ENCODE measurements at regions not wholly inside any gene's neighbourhood (a gene's known extent, or its start where the extent isn't known, plus 50 kb on each side); places are given as distances from the start of the nearest gene placed in this dataset.

DNA sequence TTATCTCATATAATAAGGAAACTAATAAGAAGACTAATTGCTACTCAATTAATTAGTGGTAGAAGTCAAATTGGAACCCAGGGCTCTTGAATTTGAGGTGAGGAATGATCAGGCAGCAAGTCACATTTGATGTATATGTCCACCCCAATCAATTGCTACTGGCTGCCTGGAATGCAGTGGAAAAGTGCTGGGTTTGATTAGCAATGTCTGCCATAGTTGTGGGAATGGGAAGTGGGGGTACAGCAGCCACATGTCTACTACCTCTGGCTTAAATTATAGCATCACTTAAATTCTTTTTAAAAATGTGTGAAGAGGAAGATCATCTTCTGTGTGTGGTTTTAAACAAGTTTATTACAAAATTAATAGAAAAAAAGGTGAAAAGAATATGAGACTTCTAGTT lies 50.8 kb upstream of the NAV2 start:
- Histone ChIP-seq H3K27me3 (ENCODE audit: control insufficient read depth in 3 of 3, insufficient read depth in 3 of 3, low read length in 3 of 3) (no peaks in the 10 kb centered on the region), H3K36me3 (ENCODE audit: control insufficient read depth in 3 of 3, insufficient read depth in 2 of 3, low read depth in 1 of 3, low read length in 3 of 3) (no peaks in the 10 kb centered on the region), H3K9me3 (ENCODE audit: control insufficient read depth in 2 of 2, insufficient read depth in 1 of 2, low read depth in 1 of 2, low read length in 1 of 2) (no peaks in the 10 kb centered on the region), H3K27ac (ENCODE audit: low read depth in 1 of 3, low read length in 2 of 3) (no peak overlapping the region), H3K4me1 (ENCODE audit: control insufficient read depth in 3 of 3, insufficient read depth in 2 of 3, low read depth in 1 of 3, low read length in 2 of 3) (no peaks in the 10 kb centered on the region), H3K4me3 (ENCODE audit: low read depth in 1 of 3, low read length in 3 of 3) (no peak overlapping the region)
- DNase-seq: no peak
- no peak for FAIRE-seq

DNA sequence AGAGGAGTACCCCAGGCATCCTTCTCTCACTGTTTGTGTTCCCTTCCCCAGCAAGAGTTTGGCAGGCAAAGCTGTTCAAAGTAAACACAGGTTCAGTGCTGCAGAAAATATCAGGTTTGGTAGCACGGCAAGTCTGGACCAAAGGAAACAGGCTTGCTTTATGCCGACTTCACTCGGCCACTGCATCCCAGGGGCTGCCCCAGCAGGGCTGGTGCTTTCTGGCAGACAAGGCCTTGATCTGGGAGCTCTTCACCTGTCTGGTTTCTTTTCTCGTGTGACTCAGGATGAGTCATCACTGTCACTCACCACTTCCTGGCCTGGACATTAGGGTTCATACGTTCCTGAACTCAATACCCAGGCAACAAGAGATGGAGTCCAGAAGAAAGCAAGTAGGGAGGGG lies 52.6 kb upstream of the NAV2 start:
- no peak overlapping the region for H3K4me3 ChIP-seq (ENCODE audit: low read depth in 1 of 3, low read length in 3 of 3)
- H3K9me3 ChIP-seq (ENCODE audit: control insufficient read depth in 2 of 2, insufficient read depth in 1 of 2, low read depth in 1 of 2, low read length in 1 of 2): no peaks in the 10 kb centered on the region
- FAIRE-seq (no peak), DNase-seq (peak; percentile 31 to 49)
- peaks cover 0 to 2% (median 0%) of the 10 kb centered on the region in 3 donors for H3K27me3 ChIP-seq (ENCODE audit: control insufficient read depth in 3 of 3, insufficient read depth in 3 of 3, low read length in 3 of 3)
- H3K27ac ChIP-seq (ENCODE audit: low read depth in 1 of 3, low read length in 2 of 3): no peak overlapping the region
- no peaks in the 10 kb centered on the region for H3K4me1 ChIP-seq (ENCODE audit: control insufficient read depth in 3 of 3, insufficient read depth in 2 of 3, low read depth in 1 of 3, low read length in 2 of 3)
- 30 to 43% (median 40%) methylated on average over 5 of the region's 5 CpGs for WGBS, 3 donors
- H3K36me3 ChIP-seq (ENCODE audit: control insufficient read depth in 3 of 3, insufficient read depth in 2 of 3, low read depth in 1 of 3, low read length in 3 of 3): no peaks in the 10 kb centered on the region

DNA sequence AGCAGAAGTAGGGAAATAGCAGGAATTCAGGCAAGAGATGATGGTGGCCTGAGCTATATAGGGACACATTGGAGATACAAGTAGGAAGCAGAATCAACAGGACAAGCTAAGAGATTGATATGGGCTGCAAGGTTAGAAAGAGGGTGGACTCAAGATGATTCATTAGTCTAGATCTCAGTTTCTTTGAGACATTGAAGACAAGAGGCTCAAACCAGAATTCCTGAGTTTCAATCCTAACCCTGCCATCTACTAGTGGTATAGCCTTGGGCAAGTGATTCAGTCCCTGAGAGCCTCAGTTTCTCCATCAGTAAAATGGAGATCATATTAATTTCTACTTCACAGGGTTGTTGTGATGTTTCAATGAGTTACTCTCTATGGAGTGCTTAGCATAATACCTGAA lies 53.1 kb upstream of the NAV2 start:
- Histone ChIP-seq H3K27ac (ENCODE audit: low read depth in 1 of 3, low read length in 2 of 3) (no peak overlapping the region), H3K4me3 (ENCODE audit: low read depth in 1 of 3, low read length in 3 of 3) (no peak overlapping the region), H3K9me3 (ENCODE audit: control insufficient read depth in 2 of 2, insufficient read depth in 1 of 2, low read depth in 1 of 2, low read length in 1 of 2) (no peaks in the 10 kb centered on the region), H3K36me3 (ENCODE audit: control insufficient read depth in 3 of 3, insufficient read depth in 2 of 3, low read depth in 1 of 3, low read length in 3 of 3) (no peaks in the 10 kb centered on the region), H3K27me3 (ENCODE audit: control insufficient read depth in 3 of 3, insufficient read depth in 3 of 3, low read length in 3 of 3) (peaks cover 0 to 2% (median 0%) of the 10 kb centered on the region in 3 donors), H3K4me1 (ENCODE audit: control insufficient read depth in 3 of 3, insufficient read depth in 2 of 3, low read depth in 1 of 3, low read length in 2 of 3) (no peaks in the 10 kb centered on the region)
- DNase-seq (no peak), FAIRE-seq (no peak)

DNA sequence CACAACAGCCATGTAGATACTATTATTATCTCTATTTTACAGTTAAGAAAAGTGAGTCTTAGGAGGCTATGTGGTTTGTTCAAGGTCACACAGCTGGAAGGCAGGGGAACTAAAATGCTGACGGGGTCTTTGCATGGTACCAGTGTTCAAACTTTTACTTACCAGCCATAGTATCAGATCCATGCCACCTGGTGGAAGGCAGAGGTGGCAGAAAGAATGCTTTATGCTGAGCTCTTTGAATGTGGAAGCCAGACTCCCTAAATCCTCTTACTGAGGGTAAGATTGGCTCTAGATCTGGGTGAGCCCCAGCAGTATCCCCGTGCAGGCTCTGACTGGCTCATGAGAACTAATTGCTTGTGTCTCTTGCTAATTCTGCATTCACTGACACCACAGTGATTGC lies 54.3 kb upstream of the NAV2 start:
- Histone ChIP-seq H3K36me3 (ENCODE audit: control insufficient read depth in 3 of 3, insufficient read depth in 2 of 3, low read depth in 1 of 3, low read length in 3 of 3) (no peaks in the 10 kb centered on the region), H3K9me3 (ENCODE audit: control insufficient read depth in 2 of 2, insufficient read depth in 1 of 2, low read depth in 1 of 2, low read length in 1 of 2) (no peaks in the 10 kb centered on the region), H3K27ac (ENCODE audit: low read depth in 1 of 3, low read length in 2 of 3) (no peak overlapping the region), H3K27me3 (ENCODE audit: control insufficient read depth in 3 of 3, insufficient read depth in 3 of 3, low read length in 3 of 3) (peaks cover 0 to 2% (median 0%) of the 10 kb centered on the region in 3 donors), H3K4me3 (ENCODE audit: low read depth in 1 of 3, low read length in 3 of 3) (no peak overlapping the region), H3K4me1 (ENCODE audit: control insufficient read depth in 3 of 3, insufficient read depth in 2 of 3, low read depth in 1 of 3, low read length in 2 of 3) (no peaks in the 10 kb centered on the region)
- DNase-seq: no peak
- 23 to 60% (median 29%) methylated on average over 2 of the region's 2 CpGs for WGBS, 3 donors
- FAIRE-seq: no peak

DNA sequence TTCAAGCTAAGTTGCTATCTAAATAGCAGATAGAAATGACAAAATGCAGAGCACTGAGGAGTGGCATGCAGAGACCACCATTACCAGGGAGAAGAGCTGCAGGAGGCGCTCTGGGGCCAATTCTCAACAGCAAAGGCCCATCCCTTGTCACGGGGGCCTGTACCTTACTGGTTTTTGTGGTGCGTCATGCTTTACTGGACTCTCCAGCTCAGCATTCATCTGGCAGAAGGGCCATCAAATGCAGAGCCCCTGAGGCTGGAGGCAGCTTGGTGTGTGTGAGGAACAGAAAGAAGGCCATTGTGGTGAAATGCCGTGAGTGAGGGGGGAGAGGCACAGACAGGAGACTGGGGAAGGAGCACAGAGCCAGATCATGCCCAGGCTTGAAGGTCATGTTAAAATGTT lies 56.5 kb upstream of the NAV2 start:
- peaks cover 0 to 2% (median 0%) of the 10 kb centered on the region in 3 donors for H3K27me3 ChIP-seq (ENCODE audit: control insufficient read depth in 3 of 3, insufficient read depth in 3 of 3, low read length in 3 of 3)
- H3K27ac ChIP-seq (ENCODE audit: low read depth in 1 of 3, low read length in 2 of 3): no peak overlapping the region
- DNase-seq: no peak
- no peaks in the 10 kb centered on the region for H3K36me3 ChIP-seq (ENCODE audit: control insufficient read depth in 3 of 3, insufficient read depth in 2 of 3, low read depth in 1 of 3, low read length in 3 of 3)
- H3K4me1 ChIP-seq (ENCODE audit: control insufficient read depth in 3 of 3, insufficient read depth in 2 of 3, low read depth in 1 of 3, low read length in 2 of 3): no peaks in the 10 kb centered on the region
- no peak for FAIRE-seq
- H3K4me3 ChIP-seq (ENCODE audit: low read depth in 1 of 3, low read length in 3 of 3): no peak overlapping the region
- 84 to 93% (median 87%) methylated on average over 4 of the region's 4 CpGs for WGBS, 3 donors
- H3K9me3 ChIP-seq (ENCODE audit: control insufficient read depth in 2 of 2, insufficient read depth in 1 of 2, low read depth in 1 of 2, low read length in 1 of 2): no peaks in the 10 kb centered on the region

DNA sequence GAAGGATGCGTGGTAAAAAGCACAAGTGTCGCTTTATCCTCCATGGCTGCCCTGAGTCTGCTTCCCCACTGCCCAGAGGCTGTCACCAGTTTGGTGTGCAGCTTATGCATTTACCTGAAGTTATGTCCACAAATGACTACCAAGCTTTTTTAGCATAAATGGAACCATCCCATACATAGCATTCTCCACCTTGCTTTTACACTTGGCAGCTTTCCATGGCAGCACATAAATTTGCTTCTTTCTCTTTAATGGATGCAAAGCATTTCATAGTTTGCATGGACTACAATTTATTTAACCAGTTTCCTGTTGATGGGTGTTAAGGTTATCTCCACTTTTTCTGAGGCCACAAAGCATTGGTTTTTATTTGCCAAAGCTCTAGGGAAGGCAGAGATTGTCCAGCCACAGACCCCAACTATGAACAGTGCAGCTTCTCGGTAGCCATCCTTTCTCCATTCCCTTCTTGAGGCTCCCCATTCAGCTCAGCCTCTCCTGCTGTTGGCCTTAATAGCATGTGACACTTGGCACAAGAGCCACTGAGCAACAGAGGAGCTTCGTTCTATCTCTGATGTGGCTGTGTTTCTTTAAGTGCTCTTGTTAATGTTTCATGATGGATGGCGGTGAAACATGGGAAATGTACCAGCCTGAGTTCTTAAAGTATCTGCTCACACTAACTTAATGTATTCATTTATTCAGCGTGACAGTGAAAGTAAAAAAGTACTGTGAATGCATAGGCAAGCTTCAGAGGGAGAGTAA lies 59.8 kb upstream of the NAV2 start:
- Histone ChIP-seq H3K4me3 (ENCODE audit: low read depth in 1 of 3, low read length in 3 of 3) (no peak overlapping the region), H3K36me3 (ENCODE audit: control insufficient read depth in 3 of 3, insufficient read depth in 2 of 3, low read depth in 1 of 3, low read length in 3 of 3) (no peaks in the 10 kb centered on the region), H3K4me1 (ENCODE audit: control insufficient read depth in 3 of 3, insufficient read depth in 2 of 3, low read depth in 1 of 3, low read length in 2 of 3) (no peaks in the 10 kb centered on the region), H3K9me3 (ENCODE audit: control insufficient read depth in 2 of 2, insufficient read depth in 1 of 2, low read depth in 1 of 2, low read length in 1 of 2) (no peaks in the 10 kb centered on the region), H3K27ac (ENCODE audit: low read depth in 1 of 3, low read length in 2 of 3) (no peak overlapping the region), H3K27me3 (ENCODE audit: control insufficient read depth in 3 of 3, insufficient read depth in 3 of 3, low read length in 3 of 3) (peaks cover 0 to 2% (median 0%) of the 10 kb centered on the region in 3 donors)
- 73 to 77% (median 76%) methylated on average over 6 of the region's 6 CpGs for WGBS, 3 donors
- FAIRE-seq (no peak), DNase-seq (no peak)

DNA sequence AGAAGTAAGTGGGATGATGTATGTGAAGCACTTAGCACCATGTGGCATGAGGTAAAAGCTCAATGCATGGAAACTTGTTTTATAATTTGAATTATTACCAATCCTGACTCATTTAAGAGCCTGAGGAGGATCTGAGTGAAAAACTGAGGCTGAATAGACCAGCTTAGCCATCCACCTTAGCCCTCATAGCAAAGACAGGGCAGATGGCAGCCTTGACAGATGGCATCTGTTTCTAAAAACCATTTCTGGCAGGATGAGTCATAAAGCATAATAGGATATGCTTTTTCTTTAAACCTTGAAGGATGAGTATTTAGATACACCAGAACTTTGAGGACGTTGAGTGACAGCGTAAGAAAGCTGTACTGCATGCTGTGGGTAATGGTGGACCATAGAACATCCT lies 61.0 kb upstream of the NAV2 start:
- H3K27me3 ChIP-seq (ENCODE audit: control insufficient read depth in 3 of 3, insufficient read depth in 3 of 3, low read length in 3 of 3): peaks cover 0 to 2% (median 0%) of the 10 kb centered on the region in 3 donors
- FAIRE-seq (no peak), DNase-seq (no peak)
- H3K4me1 ChIP-seq (ENCODE audit: control insufficient read depth in 3 of 3, insufficient read depth in 2 of 3, low read depth in 1 of 3, low read length in 2 of 3): no peaks in the 10 kb centered on the region
- no peak overlapping the region for H3K4me3 ChIP-seq (ENCODE audit: low read depth in 1 of 3, low read length in 3 of 3)
- no peaks in the 10 kb centered on the region for H3K9me3 ChIP-seq (ENCODE audit: control insufficient read depth in 2 of 2, insufficient read depth in 1 of 2, low read depth in 1 of 2, low read length in 1 of 2)
- H3K27ac ChIP-seq (ENCODE audit: low read depth in 1 of 3, low read length in 2 of 3): no peak overlapping the region
- H3K36me3 ChIP-seq (ENCODE audit: control insufficient read depth in 3 of 3, insufficient read depth in 2 of 3, low read depth in 1 of 3, low read length in 3 of 3): no peaks in the 10 kb centered on the region
- 84 to 91% (median 85%) methylated on average over 2 of the region's 2 CpGs for WGBS, 3 donors

DNA sequence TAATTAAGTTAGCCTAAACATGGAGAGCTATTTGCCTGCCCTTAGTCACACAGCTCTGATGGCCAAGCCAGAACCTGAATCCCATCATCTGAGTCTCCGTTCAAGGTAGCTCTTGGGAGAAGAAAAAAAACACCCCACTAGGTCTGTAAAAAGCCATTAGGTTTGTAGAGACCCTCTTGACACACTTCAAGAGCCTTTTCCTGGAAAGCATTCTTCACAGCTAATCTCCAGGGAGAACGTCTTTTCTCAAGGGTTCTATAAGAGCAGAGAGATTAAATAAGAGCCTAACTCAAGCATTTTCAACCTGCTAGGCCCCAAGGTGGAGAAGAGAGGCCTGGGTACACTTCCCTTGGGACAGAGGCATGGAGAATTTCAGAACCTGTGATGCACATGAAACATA lies 61.6 kb upstream of the NAV2 start:
- no peak overlapping the region for H3K27ac ChIP-seq (ENCODE audit: low read depth in 1 of 3, low read length in 2 of 3)
- no peaks in the 10 kb centered on the region for H3K27me3 ChIP-seq (ENCODE audit: control insufficient read depth in 3 of 3, insufficient read depth in 3 of 3, low read length in 3 of 3)
- no peaks in the 10 kb centered on the region for H3K9me3 ChIP-seq (ENCODE audit: control insufficient read depth in 2 of 2, insufficient read depth in 1 of 2, low read depth in 1 of 2, low read length in 1 of 2)
- H3K4me1 ChIP-seq (ENCODE audit: control insufficient read depth in 3 of 3, insufficient read depth in 2 of 3, low read depth in 1 of 3, low read length in 2 of 3): no peaks in the 10 kb centered on the region
- H3K36me3 ChIP-seq (ENCODE audit: control insufficient read depth in 3 of 3, insufficient read depth in 2 of 3, low read depth in 1 of 3, low read length in 3 of 3): no peaks in the 10 kb centered on the region
- DNase-seq: no peak
- WGBS, 3 donors: 74 to 88% (median 76%) methylated on average over 2 of the region's 2 CpGs
- no peak for FAIRE-seq
- no peak overlapping the region for H3K4me3 ChIP-seq (ENCODE audit: low read depth in 1 of 3, low read length in 3 of 3)

DNA sequence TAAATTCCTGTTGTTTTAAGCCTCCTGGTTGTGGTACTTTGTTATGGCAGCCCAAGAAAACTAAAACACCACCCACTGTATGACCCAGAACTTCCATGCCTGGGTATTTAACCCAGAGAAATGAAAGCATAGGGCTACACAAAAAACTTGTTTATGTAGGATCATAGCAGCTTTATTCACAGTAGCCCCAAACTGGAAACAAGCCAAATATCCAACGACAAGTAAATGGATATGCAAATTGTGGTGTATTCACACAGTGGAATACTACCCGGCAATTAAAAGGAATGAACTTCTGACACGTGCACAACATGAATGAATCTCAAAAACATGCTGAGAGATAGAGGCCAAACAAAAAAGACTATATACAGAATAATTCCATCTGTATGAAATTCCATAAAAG lies 62.2 kb upstream of the NAV2 start:
- Histone ChIP-seq H3K27me3 (ENCODE audit: control insufficient read depth in 3 of 3, insufficient read depth in 3 of 3, low read length in 3 of 3) (no peaks in the 10 kb centered on the region), H3K27ac (ENCODE audit: low read depth in 1 of 3, low read length in 2 of 3) (no peak overlapping the region), H3K9me3 (ENCODE audit: control insufficient read depth in 2 of 2, insufficient read depth in 1 of 2, low read depth in 1 of 2, low read length in 1 of 2) (no peaks in the 10 kb centered on the region), H3K36me3 (ENCODE audit: control insufficient read depth in 3 of 3, insufficient read depth in 2 of 3, low read depth in 1 of 3, low read length in 3 of 3) (no peaks in the 10 kb centered on the region), H3K4me3 (ENCODE audit: low read depth in 1 of 3, low read length in 3 of 3) (no peak overlapping the region), H3K4me1 (ENCODE audit: control insufficient read depth in 3 of 3, insufficient read depth in 2 of 3, low read depth in 1 of 3, low read length in 2 of 3) (no peaks in the 10 kb centered on the region)
- DNase-seq: no peak
- WGBS, 3 donors: 69 to 81% (median 77%) methylated on average over 3 of the region's 3 CpGs
- no peak for FAIRE-seq
